ENCODE measurements at regions not wholly inside any gene's neighbourhood (a gene's known extent, or its start where the extent isn't known, plus 50 kb on each side); places are given as distances from the start of the nearest gene placed in this dataset.

DNA sequence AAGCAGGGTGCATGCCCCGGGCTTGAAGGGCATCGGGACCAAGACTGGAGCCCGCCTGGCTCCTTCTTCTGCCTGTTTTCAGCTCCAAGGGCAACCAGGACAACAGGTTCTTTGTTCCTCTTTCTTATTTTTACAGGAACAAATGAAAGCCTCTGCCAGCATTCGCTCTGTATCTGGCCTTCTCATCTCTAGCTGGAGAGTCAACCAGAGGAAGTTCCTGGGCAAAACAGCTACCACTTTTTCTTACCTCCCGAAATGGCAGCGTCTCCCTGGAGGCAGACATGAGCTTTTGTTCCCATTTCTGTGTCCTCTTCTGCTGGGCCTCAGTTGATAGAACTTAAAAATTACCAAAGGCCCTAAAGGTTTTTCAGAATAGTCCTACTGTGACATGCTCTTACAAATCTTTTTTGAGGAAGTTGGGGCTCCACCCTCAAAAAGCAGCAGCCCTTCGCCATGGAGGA is 74.1 kb upstream of the NAA20 start:
- no peak for DNase-seq
- TF ChIP-seq POLR2A (IDR thresholded peaks at IDR 0.05; ENCODE audit: low read length) (no peak), GATA1 (IDR thresholded peaks at IDR 0.05; ENCODE audit: low read depth, low read length) (no peak)

DNA sequence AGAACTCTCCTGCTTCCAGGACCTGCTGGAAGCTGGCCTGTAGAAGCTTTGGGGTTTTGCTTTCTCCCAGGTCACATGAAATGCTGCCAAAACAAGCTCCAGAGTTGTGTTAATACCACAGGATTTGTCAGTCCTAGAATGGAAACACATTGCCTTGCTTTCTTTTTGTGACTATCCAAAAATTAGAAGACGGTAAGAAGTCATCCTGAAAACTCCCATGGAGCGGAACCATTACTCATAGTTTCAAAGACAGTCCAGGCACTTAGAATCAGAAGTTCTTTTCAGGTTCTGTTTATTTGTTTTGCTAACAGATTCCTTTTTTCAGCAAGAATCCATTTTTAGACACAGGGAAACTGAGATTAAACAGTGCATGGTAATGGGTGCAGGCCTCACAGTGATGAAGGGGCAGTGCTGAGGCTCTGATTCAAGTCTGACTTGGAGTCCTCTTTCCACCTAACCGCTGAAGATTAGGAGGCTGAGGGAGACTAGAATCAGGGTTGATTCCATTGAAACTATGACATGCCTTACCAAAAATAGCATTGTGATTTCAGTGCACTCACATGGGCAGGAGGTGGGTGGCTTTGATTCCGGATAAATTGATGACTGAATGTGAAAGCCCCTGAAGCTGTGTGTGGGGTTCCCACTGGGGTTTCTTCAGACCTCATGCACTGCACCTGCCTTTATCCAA is 72.2 kb upstream of the NAA20 start:
- TF ChIP-seq GATA1 (IDR thresholded peaks at IDR 0.05; ENCODE audit: low read depth, low read length) = no peak
- no peak for TF ChIP-seq POLR2A (IDR thresholded peaks at IDR 0.05; ENCODE audit: low read length)
- DNase-seq = no peak

DNA sequence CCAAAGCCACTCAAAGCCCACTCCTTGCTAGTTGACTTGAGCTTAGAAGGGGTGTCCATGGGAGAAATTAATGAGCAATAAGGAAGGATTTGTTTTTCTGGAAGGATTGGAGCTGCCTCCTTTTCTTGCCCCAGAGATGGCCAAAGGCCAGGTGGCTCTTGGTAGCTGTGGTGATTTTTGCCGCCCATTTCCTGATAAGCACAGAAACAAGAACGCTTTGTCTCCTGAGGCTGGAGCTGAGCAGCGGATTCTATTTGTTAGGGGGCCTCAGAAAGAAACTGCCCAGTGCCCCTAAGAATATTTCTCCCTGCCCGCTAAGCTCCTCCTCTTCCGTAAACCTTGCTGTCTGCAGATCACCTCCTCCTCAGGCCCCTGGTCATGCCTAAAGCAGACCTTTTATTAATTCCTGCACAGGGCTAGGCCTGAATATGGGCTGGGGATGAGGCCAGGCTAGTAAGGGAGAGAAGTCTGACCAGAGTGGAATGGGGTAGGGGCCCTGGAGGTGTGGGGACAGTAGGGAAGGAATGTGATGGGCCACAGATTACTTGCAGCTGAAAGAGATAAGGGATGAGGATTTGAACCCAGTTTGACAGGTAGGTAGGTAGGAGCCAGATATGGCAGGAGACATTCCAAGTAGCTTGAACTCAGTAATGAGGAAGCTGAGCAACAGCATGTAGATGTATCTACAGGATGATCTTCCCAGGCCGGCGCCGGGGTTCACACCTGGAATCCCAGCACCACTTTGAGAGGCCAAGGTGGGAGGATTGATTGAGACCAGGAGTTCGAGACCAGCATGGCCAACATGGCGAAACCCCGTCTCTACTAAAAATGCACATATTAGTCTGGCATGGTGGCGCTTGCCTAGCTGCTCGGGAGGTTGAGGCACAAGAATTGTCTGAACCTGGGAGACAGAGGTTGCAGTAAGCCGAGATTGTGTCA is 71.2 kb upstream of the NAA20 start:
- TF ChIP-seq GATA1 (IDR thresholded peaks at IDR 0.05; ENCODE audit: low read depth, low read length) = no peak
- TF ChIP-seq POLR2A (IDR thresholded peaks at IDR 0.05; ENCODE audit: low read length) = no peak
- no peak for DNase-seq

GRCh38 chr20:19947611-19948264 is 69.4 kb upstream of the NAA20 start:
- TF ChIP-seq POLR2A (IDR thresholded peaks at IDR 0.05; ENCODE audit: low read length) (no peak), GATA1 (IDR thresholded peaks at IDR 0.05; ENCODE audit: low read depth, low read length) (no peak)
- DNase-seq = no peak

DNA sequence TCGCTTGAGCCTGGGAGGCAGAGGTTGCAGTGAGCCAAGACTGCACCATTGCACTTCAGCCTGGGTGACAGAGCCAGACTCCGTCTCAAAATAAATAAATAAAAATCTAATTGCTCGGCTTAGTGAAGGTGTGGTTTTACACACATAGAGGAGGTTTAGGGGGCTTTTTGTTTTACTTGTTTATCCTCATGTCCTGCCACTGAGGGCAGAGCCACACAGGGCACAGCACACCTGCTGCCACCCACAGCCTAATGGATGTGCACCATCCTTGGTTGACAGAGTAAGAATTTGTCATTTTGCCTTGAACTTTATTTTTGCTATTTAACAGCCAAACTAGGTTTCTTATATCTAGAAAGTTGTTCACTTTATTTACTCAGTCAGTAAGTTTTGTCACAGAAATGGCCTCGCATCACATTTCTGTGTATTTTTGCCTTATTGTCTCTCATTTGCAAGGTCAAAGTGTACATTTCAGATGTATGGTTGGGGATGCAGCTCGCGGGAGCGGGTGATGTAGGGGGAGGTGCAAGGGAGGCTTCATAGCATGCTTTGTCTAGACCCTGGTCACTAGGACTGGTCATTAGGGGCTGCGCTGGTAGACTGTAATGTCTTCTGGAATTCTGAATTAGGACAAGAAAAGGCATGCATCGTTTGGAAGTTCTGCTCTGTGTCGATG is 67.8 kb upstream of the NAA20 start:
- no peak for DNase-seq
- TF ChIP-seq GATA1 (IDR thresholded peaks at IDR 0.05; ENCODE audit: low read depth, low read length) = no peak
- TF ChIP-seq POLR2A (IDR thresholded peaks at IDR 0.05; ENCODE audit: low read length) = no peak

GRCh38 chr20:19950042-19950441 is 67.1 kb upstream of the NAA20 start:
- no peak for TF ChIP-seq GATA1 (IDR thresholded peaks at IDR 0.05; ENCODE audit: low read depth, low read length)
- TF ChIP-seq POLR2A (IDR thresholded peaks at IDR 0.05; ENCODE audit: low read length) = no peak
- DNase-seq = no peak

DNA sequence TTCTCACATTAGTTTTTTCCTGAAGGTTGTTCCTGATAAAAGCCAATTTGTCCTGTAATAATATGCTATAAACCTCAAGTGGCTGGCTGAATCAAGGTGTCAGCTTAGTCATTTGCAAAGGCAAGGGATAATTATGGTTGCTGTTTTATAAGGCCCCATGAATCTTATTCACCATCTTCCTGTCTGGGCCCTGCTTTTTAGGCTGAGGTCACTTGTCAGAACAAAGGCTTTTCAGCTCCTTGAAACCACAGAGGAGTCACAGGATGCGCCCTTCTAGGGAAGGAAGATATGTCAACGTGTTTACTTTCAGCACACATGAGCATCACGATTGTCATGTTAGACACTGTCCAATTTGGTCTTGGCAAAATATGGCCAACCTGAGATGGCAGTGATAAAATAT is 64.8 kb upstream of the NAA20 start:
- no peak for TF ChIP-seq GATA1 (IDR thresholded peaks at IDR 0.05; ENCODE audit: low read depth, low read length)
- no peak for TF ChIP-seq POLR2A (IDR thresholded peaks at IDR 0.05; ENCODE audit: low read length)
- DNase-seq = no peak

GRCh38 chr20:19953606-19954005 is 63.6 kb upstream of the NAA20 start:
- TF ChIP-seq GATA1 (IDR thresholded peaks at IDR 0.05; ENCODE audit: low read depth, low read length) (no peak), POLR2A (IDR thresholded peaks at IDR 0.05; ENCODE audit: low read length) (no peak)
- no peak for DNase-seq

DNA sequence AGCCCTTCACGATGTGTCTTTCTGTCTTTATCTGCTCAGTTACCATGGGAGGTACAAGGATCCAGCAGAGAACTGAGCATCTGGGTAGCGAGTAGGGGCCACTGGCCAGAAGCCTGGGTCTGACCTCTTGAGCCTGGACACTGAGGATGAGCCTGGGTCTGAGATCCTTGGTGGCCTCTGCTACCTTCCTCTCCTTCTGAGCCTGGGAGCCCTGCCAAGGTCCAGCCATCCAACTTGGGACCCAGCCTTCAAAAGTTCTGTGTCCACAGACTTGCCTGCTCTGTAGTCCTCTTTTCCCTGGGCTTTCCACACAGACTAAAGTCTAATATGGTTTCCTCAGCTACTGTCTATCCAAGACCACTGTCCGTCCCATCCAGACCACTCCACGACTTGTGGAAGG is 60.2 kb upstream of the NAA20 start:
- TF ChIP-seq POLR2A (IDR thresholded peaks at IDR 0.05; ENCODE audit: low read length) = no peak
- no peak for TF ChIP-seq GATA1 (IDR thresholded peaks at IDR 0.05; ENCODE audit: low read depth, low read length)
- no peak for DNase-seq

GRCh38 chr20:19958219-19958618 is 58.9 kb upstream of the NAA20 start:
- no peak for DNase-seq
- TF ChIP-seq GATA1 (IDR thresholded peaks at IDR 0.05; ENCODE audit: low read depth, low read length) (no peak), POLR2A (IDR thresholded peaks at IDR 0.05; ENCODE audit: low read length) (no peak)

GRCh38 chr20:19958928-19959327 is 58.2 kb upstream of the NAA20 start:
- no peak for DNase-seq
- TF ChIP-seq GATA1 (IDR thresholded peaks at IDR 0.05; ENCODE audit: low read depth, low read length) (no peak), POLR2A (IDR thresholded peaks at IDR 0.05; ENCODE audit: low read length) (no peak)

DNA sequence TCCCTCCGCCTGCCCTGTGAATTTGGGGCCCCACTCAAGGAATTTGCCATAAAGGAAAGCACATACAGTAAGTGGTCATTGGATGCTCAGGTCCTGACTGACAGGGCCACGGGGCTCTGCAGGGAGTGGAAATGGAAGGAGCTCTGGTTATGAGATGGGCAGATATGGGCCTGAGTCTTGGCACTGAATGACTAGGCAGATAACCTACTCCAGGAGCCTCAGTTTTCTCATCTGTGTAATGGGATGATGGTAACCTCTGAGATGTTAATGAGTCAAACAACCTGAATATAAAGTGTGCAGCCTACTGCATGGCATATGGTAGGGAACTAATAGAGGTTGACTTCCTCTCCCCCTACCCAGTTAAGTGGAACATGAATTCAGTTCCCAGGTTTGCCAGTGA is 56.4 kb upstream of the NAA20 start:
- no peak for DNase-seq
- TF ChIP-seq GATA1 (IDR thresholded peaks at IDR 0.05; ENCODE audit: low read depth, low read length) (no peak), POLR2A (IDR thresholded peaks at IDR 0.05; ENCODE audit: low read length) (no peak)

DNA sequence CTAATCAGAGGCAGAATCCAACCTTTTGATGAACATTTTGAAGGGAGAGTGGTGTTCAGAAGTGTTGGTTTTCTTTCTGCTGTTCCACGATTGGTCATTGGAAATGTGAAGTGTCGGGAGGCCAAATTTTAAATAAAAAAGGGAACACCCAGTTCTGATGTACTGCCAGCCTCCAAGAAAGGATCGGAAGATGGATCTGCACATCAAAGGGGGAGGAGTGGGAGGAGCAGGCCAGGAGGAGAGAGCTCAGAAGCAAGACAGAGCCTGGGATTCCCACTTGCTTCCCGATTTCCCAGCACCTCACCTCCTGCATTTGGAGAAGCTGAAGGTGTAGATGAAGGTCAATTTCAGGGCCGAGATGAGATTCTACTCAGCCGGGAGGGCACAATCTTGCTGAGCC is 55.9 kb upstream of the NAA20 start:
- DNase-seq = no peak
- TF ChIP-seq POLR2A (IDR thresholded peaks at IDR 0.05; ENCODE audit: low read length) (no peak), GATA1 (IDR thresholded peaks at IDR 0.05; ENCODE audit: low read depth, low read length) (no peak)

DNA sequence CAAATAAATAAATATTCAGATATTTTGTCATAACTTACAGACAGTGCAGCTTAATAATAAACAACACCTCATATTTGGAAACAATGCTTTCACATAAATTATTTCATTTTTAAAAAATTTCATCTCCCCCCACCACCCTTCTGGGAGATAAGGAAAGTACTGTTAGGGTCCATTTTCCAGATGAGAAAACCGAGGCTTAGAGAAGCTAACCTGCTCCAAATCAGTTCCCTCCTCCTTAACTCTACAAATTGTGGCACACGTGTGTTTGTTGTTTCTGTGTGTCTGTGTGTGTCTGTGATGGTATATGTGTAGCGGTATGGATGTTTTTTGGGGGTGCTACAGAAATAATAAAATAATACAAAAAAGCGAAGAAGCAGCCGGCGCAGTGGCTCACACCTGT is 54.2 kb upstream of the NAA20 start:
- TF ChIP-seq POLR2A (IDR thresholded peaks at IDR 0.05; ENCODE audit: low read length) (no peak), GATA1 (IDR thresholded peaks at IDR 0.05; ENCODE audit: low read depth, low read length) (no peak)
- DNase-seq = no peak
